GM04504 (cell line): ENCODE measurements at regions not wholly inside any gene's neighbourhood (a gene's known extent, or its start where the extent isn't known, plus 50 kb on each side); places are given as distances from the start of the nearest gene placed in this dataset.
"Not testable (repeated sequence)": the region's sequence is repeated elsewhere in the genome, so short reads cannot be mapped to it uniquely, and the experiment has no call there.

Experiments
- DNase-seq: peaks from one replicate; pipeline ENCODE4 v3.0.0-alpha.2; 2012; ENCODE audit warnings: low read depth

DNA sequence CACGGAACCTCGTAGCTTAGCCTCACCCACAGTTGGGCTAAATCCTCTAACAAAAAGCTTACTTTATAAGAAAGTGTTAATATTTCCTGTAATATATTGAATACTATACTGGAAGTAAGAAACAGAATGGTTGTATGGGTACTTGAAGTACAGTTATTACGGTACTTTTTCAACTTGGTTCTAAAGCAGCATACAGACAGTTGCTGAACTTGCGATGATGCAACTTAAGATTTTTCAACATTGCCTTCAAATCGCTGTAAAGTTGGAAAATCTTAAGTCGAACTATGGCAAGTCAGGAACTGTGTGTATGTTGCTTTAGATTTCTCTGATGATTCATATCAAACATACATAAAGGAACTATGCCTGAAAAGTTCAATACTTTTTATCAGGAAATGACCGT lies 204.4 kb upstream of the C2CD4B start:
- DNase-seq: no peak

DNA sequence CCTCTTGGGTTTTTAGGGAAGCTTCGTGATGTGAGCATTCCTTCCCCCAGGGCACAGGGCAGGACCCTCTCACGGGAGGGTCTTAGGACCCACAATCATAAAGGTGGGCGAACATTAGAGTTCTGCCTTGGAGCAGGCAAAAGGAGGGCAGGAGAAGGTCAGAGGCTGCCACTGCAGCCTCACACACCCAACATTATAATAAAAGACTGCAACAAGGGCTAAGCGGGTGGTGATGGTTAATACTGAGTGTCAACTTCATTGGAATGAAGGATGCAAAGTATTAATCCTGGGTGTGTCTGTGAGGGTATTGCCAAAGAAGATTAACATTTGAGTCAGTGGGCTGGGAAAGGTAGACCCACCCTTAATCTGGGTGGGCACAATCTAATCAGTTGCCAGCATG lies 206.6 kb upstream of the C2CD4B start:
- DNase-seq: not testable (repeated sequence)

DNA sequence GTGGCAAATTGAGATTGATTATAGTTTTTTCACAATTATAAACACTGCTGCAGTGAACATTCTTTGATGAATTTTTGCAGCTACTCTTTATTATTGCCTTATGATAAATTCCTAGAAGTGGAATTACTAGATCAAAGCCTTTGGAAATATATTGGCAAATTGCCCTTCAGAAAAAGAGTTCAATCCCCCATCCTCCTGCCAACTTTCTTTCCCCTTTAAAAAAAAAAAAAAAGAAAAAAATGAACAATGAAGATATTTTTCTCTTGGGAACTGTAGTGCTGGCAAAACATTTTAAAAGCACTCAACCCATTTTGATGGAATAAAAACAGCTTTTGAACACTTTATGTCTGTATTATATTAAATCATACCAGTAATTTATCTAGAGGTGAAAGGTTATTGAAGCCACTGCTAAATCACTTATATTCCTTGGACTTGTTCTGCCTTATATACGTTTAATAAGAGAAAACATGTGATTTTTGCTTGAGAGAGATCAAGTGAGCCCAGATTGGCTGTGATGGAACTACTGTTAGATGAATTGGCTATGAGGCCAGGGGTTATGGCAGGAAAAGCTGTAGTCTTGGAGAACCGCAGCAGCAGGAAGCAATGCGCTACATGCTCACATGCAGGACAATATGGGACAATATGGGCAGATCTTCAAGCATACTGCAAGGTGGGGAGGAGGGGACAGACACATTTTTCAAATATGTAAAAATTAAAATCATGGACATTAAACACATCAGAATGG lies 212.8 kb upstream of the C2CD4B start:
- DNase-seq: no peak

DNA sequence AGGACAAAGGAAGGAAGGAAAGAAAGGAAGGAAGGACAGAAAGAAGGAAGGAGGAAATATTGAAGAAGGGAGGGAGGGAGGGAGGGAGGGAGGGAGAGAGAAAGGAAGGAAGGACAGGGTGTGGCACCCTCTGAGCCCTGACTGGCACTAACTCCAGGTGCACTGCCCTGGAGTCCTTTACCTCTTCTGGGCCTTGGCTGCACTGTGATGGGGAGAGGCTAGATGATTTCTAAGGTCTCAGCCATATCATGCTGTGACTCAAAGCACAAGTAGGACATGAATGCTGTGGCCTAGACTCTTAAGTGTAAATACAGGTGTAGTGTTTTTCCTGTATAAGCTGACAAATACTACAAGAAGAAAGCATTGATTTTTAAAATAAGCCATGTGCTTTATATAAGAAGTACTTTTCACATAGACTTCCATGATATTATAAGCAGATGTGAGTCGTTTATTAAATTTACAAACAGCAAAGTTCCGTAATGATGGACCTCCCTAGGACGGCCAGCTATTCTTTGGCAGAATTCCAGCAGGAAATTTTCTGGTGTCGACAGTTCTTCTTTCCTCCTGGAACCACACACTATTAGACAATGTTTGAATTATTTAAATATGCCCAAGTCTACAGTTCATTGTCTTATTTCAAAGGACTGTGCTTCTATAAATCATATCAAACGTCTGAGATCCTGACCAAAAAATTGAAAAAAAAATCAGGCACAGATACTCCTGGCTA lies 213.8 kb upstream of the C2CD4B start:
- DNase-seq: no peak

DNA sequence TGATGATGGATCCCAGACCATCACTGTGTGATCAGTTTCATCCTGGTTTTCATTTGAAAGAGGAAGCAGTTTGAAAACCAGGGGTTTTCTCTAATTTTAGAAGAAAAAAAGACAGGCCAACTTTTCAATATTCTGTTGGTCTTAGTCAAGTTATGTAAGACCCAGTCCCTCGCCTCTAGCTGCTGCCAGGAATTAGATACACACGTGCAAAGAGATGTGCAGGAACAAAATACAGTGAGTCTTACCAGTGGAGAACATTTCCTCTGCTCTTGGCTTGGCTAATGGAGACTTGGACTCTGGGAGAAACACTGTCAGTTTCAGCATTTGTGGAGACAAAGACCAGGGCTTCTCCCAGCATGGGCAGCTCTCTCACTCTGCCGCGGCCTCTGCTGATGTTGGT lies 214.9 kb upstream of the C2CD4B start:
- DNase-seq: no peak

DNA sequence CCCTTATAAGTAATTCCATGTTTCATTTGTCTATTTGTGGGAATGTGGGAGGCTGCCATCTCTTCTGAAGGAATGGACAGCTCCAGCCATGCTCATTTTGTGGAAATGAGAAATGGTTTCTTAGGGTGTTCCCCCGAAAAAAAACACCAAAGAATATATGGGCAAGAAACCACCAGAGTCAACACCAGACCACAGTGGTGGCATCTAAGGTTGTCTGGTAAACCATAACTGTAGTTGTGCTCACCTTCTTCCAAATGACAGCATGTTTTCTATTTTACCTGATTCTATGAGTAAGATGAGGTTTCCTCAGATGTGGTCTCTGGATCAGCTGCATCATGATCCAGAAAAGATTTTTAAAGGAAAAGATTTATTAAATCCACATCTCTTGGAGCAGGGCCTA lies 217.0 kb upstream of the C2CD4B start:
- no peak for DNase-seq

DNA sequence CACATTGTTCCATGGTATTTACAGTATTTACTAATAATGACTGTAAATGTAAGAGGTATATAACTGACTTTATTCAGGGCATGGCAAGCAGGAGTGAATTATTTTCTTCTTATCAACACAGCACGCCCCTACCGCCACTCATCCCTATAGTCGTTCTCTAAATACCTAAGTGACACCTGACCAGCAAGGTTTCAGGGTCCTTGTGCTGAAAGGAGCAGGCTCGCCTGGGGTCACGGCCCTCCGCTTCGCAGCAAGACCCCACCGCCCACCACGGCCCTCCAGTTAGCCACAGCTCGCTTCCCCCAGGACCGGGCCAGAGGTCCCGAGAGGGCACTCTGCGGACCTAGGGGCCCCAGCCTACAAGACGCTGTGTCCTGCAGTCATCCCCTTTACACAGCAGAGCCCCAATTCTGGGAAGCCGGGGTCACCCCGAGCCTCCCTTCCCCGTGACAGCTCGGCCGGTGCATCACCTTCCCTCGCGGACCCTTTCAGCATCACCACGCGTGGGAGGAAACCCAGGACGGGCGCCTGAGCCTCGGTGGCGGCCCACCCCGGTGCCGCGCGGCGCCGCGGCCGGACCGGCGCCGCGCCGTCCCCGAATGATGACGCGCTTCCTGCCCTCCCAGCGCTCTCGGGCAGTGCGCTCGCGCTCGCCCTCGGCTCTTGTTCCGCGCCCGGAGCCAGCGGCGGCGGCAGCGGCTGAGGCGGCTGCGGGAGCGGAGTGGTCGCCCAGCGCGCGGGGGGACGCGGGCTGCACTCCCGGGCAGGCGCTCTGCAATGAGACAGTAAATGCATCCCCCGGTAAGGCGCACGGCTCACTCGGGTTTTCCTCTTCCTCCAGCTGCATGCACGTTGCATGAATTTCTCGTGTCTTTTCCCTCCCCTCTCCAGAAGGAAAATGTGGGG lies 225.1 kb upstream of the C2CD4B start, which contains the start of gene TLN2:
TLN2 (plus strand) TSS at position 666 of the 906 bp plus-strand sequence.
- DNase-seq: no peak

DNA sequence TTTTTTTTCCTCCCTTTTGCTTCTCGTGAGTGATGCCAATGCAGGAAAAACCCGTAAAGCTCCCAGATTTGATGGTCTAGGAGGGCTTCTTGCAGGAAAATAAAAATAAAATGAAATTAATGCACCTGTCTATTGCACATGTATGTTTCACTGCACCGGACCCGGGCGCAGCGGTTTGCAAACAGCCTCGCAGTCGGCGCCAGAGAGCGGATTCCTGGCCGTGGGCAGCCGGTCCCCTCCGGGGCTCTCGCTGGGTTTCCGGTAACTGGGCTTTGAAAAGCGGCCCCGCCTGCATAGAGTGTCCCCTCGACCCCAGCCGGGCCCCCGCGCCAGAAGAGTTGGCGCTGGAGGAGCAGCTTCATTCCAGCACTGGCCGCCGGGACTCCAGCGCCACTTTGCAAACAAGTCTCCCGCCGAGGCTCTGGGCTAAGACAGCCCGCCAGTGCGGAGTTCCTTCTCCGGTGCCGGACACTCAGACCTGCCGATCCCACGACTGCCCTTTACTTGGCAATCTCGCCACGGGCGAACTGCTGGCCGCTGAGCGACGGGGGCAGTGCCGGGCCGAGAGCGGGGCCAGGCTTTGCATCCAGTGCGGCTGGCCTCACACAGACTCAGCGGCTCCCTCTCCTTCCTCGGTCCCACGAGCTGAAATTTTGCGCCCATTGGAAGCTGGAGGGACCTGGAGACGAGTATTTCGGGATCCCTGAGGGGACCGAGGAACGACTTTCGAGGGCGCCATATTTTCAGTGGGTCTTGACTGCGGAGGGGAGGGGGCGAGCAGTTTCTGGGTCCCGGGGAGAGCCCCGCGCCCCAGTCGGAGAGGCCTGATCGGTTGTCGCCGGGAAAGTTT lies 225.9 kb upstream of the C2CD4B start:
- DNase-seq: no peak

DNA sequence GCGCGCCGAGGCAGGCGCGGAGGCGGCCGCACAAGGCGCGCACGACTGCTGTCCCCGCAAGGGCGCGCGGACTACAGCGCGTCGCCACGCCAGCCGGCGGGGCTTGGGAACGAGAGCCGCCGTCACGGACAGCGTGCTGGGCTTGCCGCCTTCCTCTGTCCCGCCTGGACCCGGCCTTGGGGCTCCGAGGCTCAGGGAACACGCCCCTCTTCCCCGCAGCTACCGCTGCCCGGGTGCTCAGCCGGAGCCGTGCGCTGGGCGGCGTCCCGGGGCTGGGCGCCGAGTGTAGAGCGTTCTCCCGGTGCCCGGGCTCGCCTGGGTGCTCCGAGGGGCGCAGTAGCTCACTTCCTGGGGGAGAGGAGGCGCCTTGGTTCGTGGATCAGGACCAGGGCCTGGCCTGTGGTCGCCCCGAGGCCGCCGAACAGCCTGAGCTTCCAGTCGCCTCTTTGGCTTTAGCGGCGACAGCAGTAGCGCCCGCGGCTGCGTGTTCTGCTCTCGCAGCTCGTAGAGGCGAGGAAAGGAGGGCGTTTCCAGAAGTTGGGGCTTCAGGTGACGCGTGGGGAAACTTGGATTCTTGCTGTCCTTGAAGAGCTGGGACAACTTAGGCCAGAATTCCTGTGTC lies 226.7 kb upstream of the C2CD4B start:
- DNase-seq: no peak

DNA sequence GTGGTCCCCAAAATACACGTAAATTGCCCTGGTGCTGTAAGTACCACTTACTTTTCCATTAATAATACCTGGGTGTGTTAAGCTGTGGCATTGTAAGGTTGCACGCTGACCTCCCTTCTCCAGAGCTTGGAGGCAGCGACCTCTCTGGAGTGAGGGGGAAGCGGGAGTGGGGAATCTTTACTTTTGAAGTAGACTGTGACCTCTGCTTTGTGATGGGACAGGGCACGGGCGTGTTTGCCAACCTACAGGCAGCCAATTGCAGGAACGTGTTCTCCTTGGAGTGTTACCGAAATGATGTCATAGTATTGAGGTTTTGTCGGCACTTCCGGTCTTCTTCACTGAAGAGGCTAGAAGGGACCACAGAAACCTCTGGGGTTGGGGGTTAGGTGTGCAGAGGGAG lies 227.3 kb upstream of the C2CD4B start:
- DNase-seq: no peak

DNA sequence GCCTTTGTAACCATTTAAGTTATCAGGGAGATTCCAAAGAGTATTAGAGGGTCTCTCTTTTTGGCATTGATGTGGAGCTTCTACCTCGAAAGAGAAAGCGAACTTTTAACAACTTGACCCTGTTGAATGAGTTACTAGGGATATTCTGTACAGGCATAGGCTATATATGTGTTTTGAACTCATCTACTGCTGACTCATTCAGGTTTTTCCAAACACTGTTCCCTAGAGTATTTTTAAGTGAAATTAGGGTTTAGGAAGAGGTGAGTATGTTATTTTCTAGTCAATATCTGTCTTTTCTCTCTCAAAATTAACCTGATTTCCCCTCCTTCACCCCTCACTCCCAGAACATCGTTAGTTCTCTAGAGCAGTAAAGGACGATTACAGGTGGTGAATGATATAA lies 228.1 kb upstream of the C2CD4B start:
- no peak for DNase-seq

DNA sequence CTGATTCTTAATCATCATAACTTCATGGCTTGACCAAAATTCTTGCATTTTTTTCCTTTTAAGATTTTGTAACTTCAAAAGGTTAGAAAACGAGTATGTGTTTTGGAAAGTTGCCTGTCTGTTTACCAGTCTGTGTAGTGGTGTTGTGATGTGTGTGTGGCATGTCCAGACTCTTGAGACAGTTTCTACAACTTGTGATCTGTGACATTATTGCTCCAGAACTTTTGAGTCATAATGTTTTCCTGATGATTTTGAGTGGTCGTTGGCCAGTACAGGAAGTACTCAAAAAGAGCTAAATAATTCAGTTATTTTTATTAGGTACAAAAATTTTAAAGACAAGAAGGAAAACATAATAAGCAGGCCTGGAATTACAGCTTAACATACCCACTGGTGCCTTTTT lies 229.0 kb upstream of the C2CD4B start:
- DNase-seq: no peak

DNA sequence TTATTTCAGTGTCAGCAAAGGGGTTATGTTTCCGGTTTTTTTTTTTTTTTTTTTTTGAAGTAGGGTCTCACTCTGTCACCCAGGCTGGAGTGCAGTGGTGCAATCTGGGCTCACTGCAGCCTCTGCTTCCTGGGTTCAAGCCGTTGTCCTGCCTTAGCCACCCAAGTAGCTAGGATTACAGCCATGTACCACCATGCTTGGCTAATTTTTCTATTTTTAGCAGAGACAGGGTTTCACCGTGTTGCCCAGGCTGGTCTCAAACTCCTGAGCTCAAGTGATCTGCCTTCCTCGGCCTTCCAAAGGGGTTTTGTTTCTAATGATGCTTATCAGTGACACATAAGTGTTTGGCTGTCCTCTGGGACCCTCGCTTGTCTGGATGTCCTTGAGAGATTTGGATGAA lies 235.7 kb upstream of the C2CD4B start:
- no peak for DNase-seq

DNA sequence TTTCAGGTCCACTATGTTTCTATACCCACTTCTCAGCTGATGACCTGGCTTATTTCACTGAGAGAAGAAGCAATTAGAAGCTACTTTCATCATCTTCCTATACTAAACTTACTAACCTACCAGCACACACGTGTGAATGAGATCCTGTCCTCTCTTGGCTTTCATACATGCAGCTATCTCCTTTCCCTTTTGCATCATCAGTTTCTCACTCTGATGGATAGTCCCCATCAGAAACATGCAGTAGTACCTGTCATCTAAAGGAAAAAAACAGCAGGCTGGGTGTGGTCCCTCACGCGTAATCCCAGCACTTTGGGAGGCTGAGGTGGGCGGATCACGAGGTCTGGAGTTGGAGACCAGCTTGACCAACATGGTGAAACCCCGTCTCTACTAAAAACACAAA lies 237.6 kb upstream of the C2CD4B start:
- DNase-seq: no peak

DNA sequence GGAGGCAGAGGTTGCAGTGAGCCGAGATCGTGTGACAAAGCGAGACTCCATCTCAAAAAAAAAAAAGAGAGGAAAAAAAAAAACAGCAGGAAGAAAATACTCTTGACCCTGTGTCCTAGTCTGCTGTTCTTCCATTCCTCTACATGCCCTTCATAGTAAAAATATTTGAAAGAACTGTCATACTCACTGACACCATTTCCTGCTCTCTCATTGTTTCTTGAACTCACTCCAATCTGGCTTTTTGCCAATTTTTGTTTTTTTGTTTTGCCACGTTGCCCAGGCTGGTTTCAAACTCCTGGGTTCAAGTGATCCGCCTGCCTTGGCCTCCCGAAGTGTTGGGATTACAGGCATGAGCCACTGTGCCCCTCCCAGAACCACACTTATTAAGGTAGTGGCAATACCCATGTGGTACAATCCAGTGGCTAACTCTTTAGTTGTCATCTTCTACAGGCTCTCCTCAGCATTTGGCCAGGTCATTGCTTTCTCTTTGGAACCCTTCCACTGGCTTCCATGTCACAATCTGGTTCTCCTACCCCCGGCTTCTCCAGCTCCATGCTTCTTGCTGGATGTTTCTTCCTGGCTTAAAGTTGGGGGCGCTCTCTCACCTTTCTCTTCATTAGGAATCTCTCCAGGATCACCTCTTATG lies 238.2 kb upstream of the C2CD4B start:
- no peak for DNase-seq

DNA sequence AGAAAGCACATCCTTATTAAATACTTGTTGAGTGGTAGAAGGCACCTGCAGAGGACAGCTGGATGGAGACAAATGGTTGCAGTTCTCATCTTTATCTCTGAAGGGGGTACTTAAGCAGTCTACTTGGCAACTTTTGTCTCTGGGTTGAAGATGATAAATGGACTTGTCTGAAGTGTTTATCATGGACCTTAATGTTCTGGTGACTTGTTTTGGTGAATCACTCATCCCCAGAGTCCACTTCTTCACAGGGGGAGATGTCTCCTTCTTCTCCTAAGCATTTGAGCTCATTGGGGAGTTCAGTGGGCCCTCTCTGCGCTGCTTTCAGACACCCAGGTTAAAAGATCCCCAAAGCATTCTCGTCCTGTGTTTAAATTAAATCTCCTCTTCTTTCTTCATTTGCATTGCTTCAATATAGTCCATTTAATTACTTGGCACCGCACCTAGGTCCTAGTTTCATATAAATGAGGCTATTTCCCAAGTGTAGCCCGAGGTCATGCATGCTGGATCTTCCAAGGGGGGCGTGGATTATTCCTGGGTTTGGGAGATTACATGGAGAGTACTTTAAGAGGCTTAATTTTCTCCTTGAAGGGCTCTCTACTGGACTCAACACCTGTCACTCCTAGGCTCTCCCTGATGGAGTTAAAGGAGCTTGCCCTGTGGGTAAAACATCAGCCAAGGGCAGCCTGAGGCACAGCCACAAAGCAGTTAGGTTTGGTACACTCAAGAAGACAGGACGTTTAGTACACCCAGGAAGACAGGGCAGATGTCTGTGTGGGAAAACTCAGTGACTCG lies 239.3 kb upstream of the C2CD4B start:
- no peak for DNase-seq

DNA sequence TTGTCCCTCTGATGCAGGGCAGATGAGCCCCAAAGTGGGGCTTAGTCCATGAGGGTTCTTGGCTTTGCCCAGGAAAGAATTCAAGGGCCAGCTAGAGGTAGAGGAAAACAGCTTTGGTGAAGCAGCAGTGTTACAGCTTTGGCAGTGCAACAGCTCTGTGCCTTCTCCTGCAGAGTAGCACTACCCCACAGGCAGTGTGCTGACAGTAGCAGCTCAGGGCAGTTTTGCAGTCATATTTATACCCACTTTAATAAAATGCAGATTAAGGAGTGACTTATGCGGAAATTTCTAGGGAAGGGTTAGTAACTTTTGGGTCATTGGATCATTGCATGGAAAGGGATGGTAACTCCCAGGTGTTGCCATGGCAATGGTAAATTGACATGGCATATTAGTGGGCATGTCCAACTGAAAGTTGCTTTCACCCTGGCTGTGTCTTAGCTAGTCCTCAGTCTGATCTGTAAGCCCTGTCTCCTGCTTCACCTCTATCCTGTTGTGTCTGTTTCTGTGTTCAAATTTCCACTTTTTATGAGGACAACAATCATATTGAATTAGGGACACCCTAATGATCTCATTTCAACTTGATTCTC lies 241.3 kb upstream of the C2CD4B start:
- no peak for DNase-seq

DNA sequence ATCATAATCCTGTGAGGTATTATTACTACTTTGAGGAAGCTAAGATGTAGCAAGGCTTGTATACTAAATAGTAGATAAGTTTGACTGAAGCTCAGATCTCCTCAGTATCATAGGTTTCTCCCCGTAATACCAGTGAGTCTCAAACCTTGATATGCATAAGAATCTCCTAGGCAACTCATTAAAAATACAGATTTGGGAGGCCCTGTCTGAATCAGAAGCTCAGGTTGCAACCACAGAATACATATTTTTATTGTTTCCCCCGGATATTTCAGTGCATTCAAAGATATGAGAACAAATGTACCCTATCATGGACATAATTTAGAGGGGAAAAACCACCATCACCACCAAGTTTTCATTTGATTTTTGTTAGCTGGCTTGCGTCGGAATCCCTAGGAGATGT lies 242.1 kb upstream of the C2CD4B start:
- no peak for DNase-seq

DNA sequence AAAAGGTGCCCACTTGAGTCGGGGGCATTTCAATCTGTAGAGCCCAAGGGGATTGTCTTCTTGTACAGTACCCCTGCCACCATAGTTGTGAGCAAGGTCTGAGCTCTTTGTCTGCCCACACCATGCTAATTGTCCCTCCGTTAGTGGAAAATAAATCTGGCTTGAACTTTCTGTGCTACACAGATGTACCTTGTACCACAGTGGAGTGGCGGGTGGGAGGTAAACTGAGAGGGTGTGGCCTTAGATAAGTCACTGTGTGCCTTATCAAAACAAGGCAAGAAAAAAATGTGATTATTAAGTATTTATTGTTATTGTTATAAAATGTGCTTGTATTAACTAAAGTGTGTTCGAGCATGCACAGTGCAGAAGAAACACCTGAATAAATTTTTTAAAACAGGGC lies 242.9 kb upstream of the C2CD4B start:
- no peak for DNase-seq

DNA sequence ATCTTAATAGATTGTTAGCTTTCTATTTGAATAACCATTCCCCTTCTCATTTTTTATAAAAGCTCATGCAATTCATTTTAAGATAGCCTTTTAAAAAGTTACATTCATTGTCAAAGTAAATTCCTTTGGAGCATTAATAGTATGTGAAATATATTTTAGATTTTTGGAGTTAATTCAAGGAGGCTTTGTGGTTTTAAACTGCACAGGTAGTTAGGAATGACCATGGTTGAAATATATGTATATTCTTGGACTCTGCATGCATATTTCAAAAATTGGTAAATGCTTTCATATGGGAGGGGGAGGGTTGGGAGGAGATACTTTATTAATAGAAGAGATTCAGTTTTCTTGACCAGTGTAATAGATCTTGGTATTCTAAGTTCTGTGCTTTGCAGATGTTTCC lies 244.4 kb upstream of the C2CD4B start:
- no peak for DNase-seq
